A549 (cell line): ENCODE measurements at regions not wholly inside any gene's neighbourhood (a gene's known extent, or its start where the extent isn't known, plus 50 kb on each side); places are given as distances from the start of the nearest gene placed in this dataset.

Source experiments
- ATAC-seq, 2 experiments: fragments of 200-7000 bp in 1 of 2; fragments of >200 bp in 1 of 2; cut with Nextera tagmentation in 1 of 2; cut with Tn5 transposase in 1 of 2; 3 replicates each; pipeline versions ENCODE4 v1.8.0 to v1.9.1; 2018 to 2020; ENCODE audit warnings: mild to moderate bottlenecking in 1 of 2, moderate library complexity in 1 of 2
- CTCF ChIA-PET: fragments of 300-600 bp; sonication (Branson Sonifier 250); formaldehyde crosslinking; extraction: SDS; loops from one replicate; lab custom pipeline; 2021; ENCODE audit warnings: antibody characterized with exemption, inconsistent platforms; lab: Yijun Ruan, JAX
- POLR2A ChIA-PET: fragments of 350-600 bp; formaldehyde crosslinking; extraction: SDS; loops from one replicate; lab custom pipeline; 2021; ENCODE audit warnings: antibody characterized with exemption, inconsistent platforms; lab: Yijun Ruan, JAX
- DNase-seq, 2 experiments: peaks; one replicate each; pipeline versions ENCODE4 v3.0.0 to v3.0.0-alpha.2; 2011 to 2016; ENCODE audit warnings: low read depth in 1 of 2, low spot score in 1 of 2
- FAIRE-seq: peaks from 2 replicates; lab custom pipeline; 2011; peaks lifted over from hg19 to GRCh38; lab: Jason Lieb, UNC
- H3K27ac ChIP-seq, 2 experiments: fragments of >200 bp; sonication (Bioruptor Twin); formaldehyde crosslinking; 3 replicates each; pipeline ENCODE4 v1.5.1; 2016 to 2017
- H3K4me1 ChIP-seq: fragments of >200 bp; sonication (Bioruptor Twin); formaldehyde crosslinking; 3 replicates; pipeline ENCODE4 v1.6.1; 2016
- H3K4me2 ChIP-seq: fragments of >200 bp; sonication (Bioruptor Twin); formaldehyde crosslinking; 3 replicates; pipeline ENCODE4 v1.6.1; 2016
- H3K4me3 ChIP-seq: fragments of >200 bp; sonication (Bioruptor Twin); formaldehyde crosslinking; 3 replicates; pipeline ENCODE4 v1.5.1; 2016
- H3K9me3 ChIP-seq: fragments of >200 bp; sonication (Bioruptor Twin); formaldehyde crosslinking; 3 replicates; pipeline ENCODE4 v1.6.1; 2016
- ATOH8 ChIP-seq: fragments of 250-450 bp; sonication (Bioruptor Pico); IDR thresholded peaks from 2 replicates; pipeline ENCODE4 v1.5.0; 2020; ENCODE audit warnings: low read depth, mild to moderate bottlenecking, moderate library complexity
- CBX2 ChIP-seq: fragments of 200-600 bp; sonication (generic); IDR thresholded peaks from 2 replicates; pipeline ENCODE4 v1.6.1; 2016; ENCODE audit warnings: low read depth, mild to moderate bottlenecking, borderline replicate concordance
- E2F6 ChIP-seq: IDR thresholded peaks from 2 replicates; pipeline ENCODE4 v1.6.1; 2012; ENCODE audit warnings: low read depth, borderline replicate concordance
- EHF ChIP-seq: fragments of 250-450 bp; sonication (Bioruptor Pico); IDR thresholded peaks from 2 replicates; pipeline ENCODE4 v1.5.0; 2020; ENCODE audit warnings: mild to moderate bottlenecking
- EHMT2 ChIP-seq: fragments of 200-600 bp; sonication (generic); IDR thresholded peaks from 2 replicates; pipeline ENCODE4 v1.6.1; 2016; ENCODE audit warnings: antibody characterized with exemption, low read depth, mild to moderate bottlenecking, moderate library complexity
- FOSL2 ChIP-seq, 2 experiments: fragments of 450-650 bp in 1 of 2; fragments of >200 bp in 1 of 2; sonication (Bioruptor Twin) in 1 of 2; formaldehyde crosslinking; IDR thresholded peaks; 2 replicates each; pipeline versions ENCODE4 v1.5.0 to v1.6.1; 2016 to 2020; ENCODE audit warnings: mild to moderate bottlenecking in 1 of 2, moderate library complexity in 1 of 2
- HEYL ChIP-seq: fragments of 250-450 bp; sonication (Bioruptor Pico); IDR thresholded peaks from 2 replicates; pipeline ENCODE4 v1.8.0; 2021; ENCODE audit warnings: mild to moderate bottlenecking, moderate library complexity
- HOXB5 ChIP-seq: fragments of 250-450 bp; sonication (Bioruptor Pico); IDR thresholded peaks from 2 replicates; pipeline ENCODE4 v1.5.0; 2020; ENCODE audit warnings: mild to moderate bottlenecking, moderate library complexity
- KDM1A ChIP-seq: fragments of 200-600 bp; sonication (generic); IDR thresholded peaks from 2 replicates; pipeline ENCODE4 v1.6.1; 2016; ENCODE audit warnings: low read depth, mild to moderate bottlenecking
- MAFK ChIP-seq: fragments of 450-650 bp; IDR thresholded peaks from 2 replicates; pipeline ENCODE4 v1.6.1; 2014; ENCODE audit not compliant: partially characterized antibody
- PHF8 ChIP-seq: fragments of 200-600 bp; sonication (generic); IDR thresholded peaks from 2 replicates; pipeline ENCODE4 v1.6.1; 2016; ENCODE audit warnings: low read depth, mild to moderate bottlenecking, antibody characterized with exemption, moderate library complexity, borderline replicate concordance
- RCOR1 ChIP-seq: fragments of 150-350 bp; IDR thresholded peaks from 2 replicates; pipeline ENCODE4 v1.6.1; 2014; ENCODE audit warnings: antibody characterized with exemption, low read length, low read depth
- RNF2 ChIP-seq: fragments of 200-600 bp; sonication (generic); IDR thresholded peaks from 2 replicates; pipeline ENCODE4 v1.6.1; 2016; ENCODE audit warnings: low read depth, mild to moderate bottlenecking, antibody characterized with exemption, moderate library complexity, borderline replicate concordance
- SMC3 ChIP-seq: fragments of >200 bp; sonication (Bioruptor Twin); formaldehyde crosslinking; IDR thresholded peaks from 3 replicates; pipeline ENCODE4 v1.6.1; 2018; ENCODE audit warnings: inconsistent platforms
- SREBF2 ChIP-seq: fragments of 450-650 bp; IDR thresholded peaks from 2 replicates; pipeline ENCODE4 v1.6.1; 2014; ENCODE audit warnings: mild to moderate bottlenecking, moderate library complexity
- TFCP2L1 ChIP-seq: fragments of 250-450 bp; sonication (Bioruptor Pico); IDR thresholded peaks from 2 replicates; pipeline ENCODE4 v1.5.0; 2021; ENCODE audit warnings: mild to moderate bottlenecking
- ZNF302 ChIP-seq: fragments of 250-450 bp; sonication (Bioruptor Pico); IDR thresholded peaks from 2 replicates; pipeline ENCODE4 v1.9.0; 2021; ENCODE audit warnings: inconsistent platforms, mild to moderate bottlenecking, moderate library complexity
- ZSCAN20 ChIP-seq: fragments of 250-450 bp; sonication (Bioruptor Pico); IDR thresholded peaks from 2 replicates; pipeline ENCODE4 v1.8.0; 2022; ENCODE audit warnings: mild to moderate bottlenecking, moderate library complexity
- WGBS: methylation state at CpG from one replicate; pipeline ENCODE4 v1.1.6; 2017; ENCODE audit errors: missing lambda C conversion rate; 5-methylcytosine and 5-hydroxymethylcytosine counted together

- TF ChIP-seq RCOR1: no peak
- TF ChIP-seq HEYL (CRISPR knock-in tag): no peak
- no peak for TF ChIP-seq HOXB5
- no peak for TF ChIP-seq FOSL2 (IDR thresholded peaks at IDR 0.05)
- no peak for TF ChIP-seq FOSL2 (CRISPR knock-in tag; IDR thresholded peaks at IDR 0.05)
- no peak for TF ChIP-seq PHF8
Observed at GRCh38 chr12:58455136-58455535, 465.2 kb downstream of the LRIG3 start (continued).

GRCh38 chr12:58458102-58458501 is 462.2 kb downstream of the LRIG3 start:
- ATAC-seq: no peak
- no peaks in the 10 kb centered on the region for H3K9me3 ChIP-seq
- no peak for FAIRE-seq
- no peak overlapping the region for H3K27ac ChIP-seq
- WGBS: 59% methylated on average over 1 of the region's 1 CpG
- CTCF ChIA-PET: interaction anchor here (1.1 kb wide), 1 partner anchor 62 kb away, joined by 6 read pairs; no protein-coding TSS in a partner anchor
- peaks cover 14% of the 10 kb centered on the region; the same call in 2 of the 3 replicates for H3K4me1 ChIP-seq
- DNase-seq: no peak
- no peak for TF ChIP-seq E2F6
- no peak for TF ChIP-seq CBX2
- no peak for TF ChIP-seq SMC3
- no peak for TF ChIP-seq EHMT2
- no peak for TF ChIP-seq ATOH8
- TF ChIP-seq HEYL (CRISPR knock-in tag): no peak
- TF ChIP-seq FOSL2 (IDR thresholded peaks at IDR 0.05): no peak
- no peak for TF ChIP-seq FOSL2 (CRISPR knock-in tag; IDR thresholded peaks at IDR 0.05)
- no peak for TF ChIP-seq SREBF2
- no peak for TF ChIP-seq KDM1A
- TF ChIP-seq EHF (CRISPR knock-in tag): no peak
- no peak overlapping the region for H3K4me2 ChIP-seq
- POLR2A ChIA-PET: no interaction called here
- H3K4me3 ChIP-seq: no peak overlapping the region

GRCh38 chr12:58459191-58459590 is 461.1 kb downstream of the LRIG3 start:
- Histone ChIP-seq H3K27ac (no peak overlapping the region), H3K9me3 (no peaks in the 10 kb centered on the region), H3K4me1 (peaks cover 14% of the 10 kb centered on the region; the same call in 2 of the 3 replicates), H3K4me2 (no peak overlapping the region), H3K4me3 (no peak overlapping the region)
- no peak for TF ChIP-seq ZNF302
- TF ChIP-seq TFCP2L1 (CRISPR knock-in tag): no peak
- TF ChIP-seq ZSCAN20: no peak
- FAIRE-seq (no peak), ATAC-seq (no peak), DNase-seq (no peak)
- ChIA-PET POLR2A (no interaction called here), CTCF (no interaction called here)

GRCh38 chr12:58463051-58463450 is 457.3 kb downstream of the LRIG3 start:
- ATAC-seq: no peak
- no peak overlapping the region for H3K4me3 ChIP-seq
- DNase-seq: no peak
- POLR2A ChIA-PET: no interaction called here
- TF ChIP-seq EHMT2: no peak
- no peak for TF ChIP-seq FOSL2 (IDR thresholded peaks at IDR 0.05)
- TF ChIP-seq FOSL2 (CRISPR knock-in tag; IDR thresholded peaks at IDR 0.05): peak; percentile 25; the same call in 1 of the 2 replicates
- no peak for TF ChIP-seq E2F6
- TF ChIP-seq RNF2: no peak
- TF ChIP-seq MAFK: peak; percentile 55
- TF ChIP-seq, all 56 proteins: peak for 2
- no peak overlapping the region for H3K27ac ChIP-seq
- H3K9me3 ChIP-seq: no peaks in the 10 kb centered on the region
- CTCF ChIA-PET: no interaction called here
- peaks cover 10% of the 10 kb centered on the region; the same call in 2 of the 3 replicates for H3K4me1 ChIP-seq
- 40% methylated on average over 3 of the region's 3 CpGs for WGBS
- no peak overlapping the region for H3K4me2 ChIP-seq
- no peak for FAIRE-seq
